NCI-H2171 (cell line): ENCODE measurements at regions not wholly inside any gene's neighbourhood (a gene's known extent, or its start where the extent isn't known, plus 50 kb on each side); places are given as distances from the start of the nearest gene placed in this dataset.

Experiments
- DNase-seq: peaks from one replicate; lab custom pipeline; 2025; lab: John Stamatoyannopoulos, UW

- no peak for DNase-seq
Observed at GRCh38 chr22:22076361-22076760, 93.8 kb upstream of the TOP3B start.

DNA sequence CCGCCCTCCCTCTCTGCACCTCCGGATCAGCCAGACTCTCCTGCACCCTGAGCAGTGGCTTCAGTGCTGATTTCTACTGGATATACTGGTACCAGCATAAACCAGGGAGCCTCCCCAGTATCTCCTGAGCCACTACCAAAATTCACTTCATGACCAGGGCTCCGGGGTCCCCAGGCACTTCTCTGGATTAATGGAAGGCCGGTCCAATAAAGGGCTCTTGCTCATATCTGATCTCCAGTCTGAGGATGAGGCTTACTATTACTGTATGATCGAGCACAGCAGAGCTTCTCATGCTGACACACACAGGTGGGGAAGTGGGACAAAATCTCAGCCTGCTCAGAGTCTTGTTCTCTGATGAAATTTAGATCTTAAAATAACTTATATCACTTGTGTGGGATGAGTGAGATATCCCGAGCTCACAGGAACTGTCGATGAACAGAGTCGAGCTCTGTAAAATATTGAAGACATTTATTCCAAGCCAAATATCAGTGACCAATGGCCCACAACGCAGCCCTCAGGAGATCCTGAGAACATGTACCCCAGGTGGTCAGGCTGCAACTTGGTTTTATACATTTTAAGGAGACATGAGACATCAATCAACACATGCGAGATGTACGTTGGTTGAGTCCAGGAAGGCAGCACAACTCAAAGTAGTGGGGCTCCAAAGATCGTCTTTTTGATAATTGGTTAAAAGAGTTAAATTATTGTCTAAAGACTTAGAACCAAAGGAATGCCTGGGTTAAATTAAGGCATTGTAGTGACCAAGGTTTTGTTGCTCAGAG lies 93.0 kb upstream of the TOP3B start:
- DNase-seq, result no peak

DNA sequence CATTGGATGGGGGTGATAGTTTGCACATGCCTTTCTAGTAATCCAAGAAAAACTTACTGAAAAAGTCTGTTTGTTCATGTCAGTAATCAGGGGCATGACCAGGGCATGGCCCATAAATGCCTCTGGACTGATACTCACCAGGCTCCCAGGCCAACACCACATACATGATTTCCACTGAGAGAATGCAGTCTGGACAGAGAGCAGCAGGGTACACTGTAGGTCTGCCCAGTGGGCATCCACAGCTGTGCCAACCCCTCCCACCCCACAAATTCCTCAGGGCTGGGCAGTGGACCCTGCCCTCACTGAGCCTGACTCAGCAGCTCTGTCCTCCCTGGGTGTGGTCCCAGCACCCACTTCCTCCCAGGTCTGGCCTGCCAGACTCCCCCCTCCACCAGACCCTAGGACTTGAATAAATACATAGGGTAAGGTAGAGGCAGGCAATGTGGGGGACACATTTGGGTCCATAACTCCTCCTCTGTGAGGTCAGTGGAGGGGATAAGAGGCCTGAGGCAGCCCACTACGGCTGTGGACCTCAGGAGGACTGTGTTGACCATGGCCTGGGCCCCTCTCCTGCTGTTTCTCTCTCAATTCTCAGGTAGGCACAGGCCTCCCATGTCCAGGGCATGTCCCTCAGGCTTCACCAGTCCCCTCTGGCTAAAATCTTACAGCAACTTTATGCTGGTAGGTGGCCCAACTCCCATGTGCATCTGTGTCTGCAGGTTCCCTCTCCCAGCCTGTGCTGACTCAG lies 92.2 kb upstream of the TOP3B start:
- DNase-seq, result no peak

- peak; percentile 28 for DNase-seq
Observed at GRCh38 chr22:22073769-22074561, 91.4 kb upstream of the TOP3B start.

DNA sequence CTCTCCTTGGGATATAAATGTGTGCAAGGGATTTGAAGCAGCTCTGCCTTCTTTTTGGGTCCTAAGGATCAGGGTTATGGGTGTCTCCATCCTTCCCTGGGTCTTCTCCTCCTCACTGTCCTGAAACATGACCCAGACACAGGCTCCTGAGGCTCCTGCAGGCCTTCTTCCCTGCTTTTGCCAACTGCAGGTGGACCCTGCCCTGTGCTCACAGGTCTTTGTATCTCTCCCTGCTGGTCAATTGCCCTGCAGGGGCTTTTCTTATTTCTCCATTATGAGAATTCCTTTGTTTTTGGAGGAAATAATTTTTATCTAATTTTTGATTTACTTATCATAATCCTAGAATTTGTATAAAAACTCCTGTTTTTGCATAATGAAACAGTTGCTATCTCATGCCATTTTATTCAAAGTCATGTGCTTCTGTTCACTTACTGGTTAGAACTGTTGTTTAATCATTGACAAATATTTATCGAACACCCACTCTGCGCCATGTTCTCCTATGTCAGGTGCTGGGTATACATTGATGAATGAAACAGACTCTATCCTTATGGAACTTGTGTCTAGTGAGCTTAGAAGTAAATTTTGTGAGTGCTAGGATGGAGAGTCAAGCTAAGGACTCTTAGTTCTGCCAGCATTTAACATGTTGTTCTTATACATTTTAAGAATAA lies 89.7 kb upstream of the TOP3B start:
- DNase-seq, result no peak

DNA sequence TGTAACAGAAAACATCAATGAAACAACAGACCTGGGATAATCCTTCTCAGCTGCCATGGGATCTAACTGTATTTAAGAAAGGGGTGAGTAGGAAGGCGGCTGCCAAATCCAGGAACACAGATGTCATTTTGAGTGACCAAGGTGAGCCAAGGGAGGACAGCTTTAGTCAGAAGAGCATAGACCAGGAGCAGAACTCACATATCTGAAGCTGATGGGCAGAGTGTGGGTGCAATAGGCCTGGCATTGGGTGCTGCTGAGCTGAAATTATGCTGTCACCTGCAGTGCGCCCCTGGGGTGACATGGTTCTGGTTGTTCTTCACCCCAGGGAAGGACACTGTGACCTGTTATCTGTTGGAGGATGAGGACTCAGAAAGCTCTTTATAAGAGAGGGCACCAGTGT lies 88.9 kb upstream of the TOP3B start:
- no peak for DNase-seq

DNA sequence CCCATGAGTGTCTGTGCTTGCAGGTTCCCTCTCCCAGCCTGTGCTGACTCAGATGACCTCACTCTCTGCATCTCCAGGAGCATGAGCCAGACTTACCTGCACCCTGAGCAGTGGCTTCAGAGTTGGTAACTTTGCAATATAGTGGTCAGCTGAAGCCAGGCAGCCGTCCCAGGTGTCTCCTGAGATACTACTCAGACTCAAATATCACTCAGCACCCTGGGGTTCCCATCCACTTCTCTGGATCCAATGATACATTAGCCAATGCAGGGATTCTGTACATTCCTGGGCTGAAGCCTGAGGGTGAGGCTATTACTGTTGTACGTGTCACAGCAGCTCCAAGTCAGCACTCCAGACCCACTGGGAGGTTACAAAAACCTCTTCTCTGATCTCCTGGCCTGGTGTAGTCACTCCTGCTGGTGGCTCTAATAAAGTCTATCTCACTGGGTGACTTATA lies 87.8 kb upstream of the TOP3B start:
- no peak for DNase-seq

DNA sequence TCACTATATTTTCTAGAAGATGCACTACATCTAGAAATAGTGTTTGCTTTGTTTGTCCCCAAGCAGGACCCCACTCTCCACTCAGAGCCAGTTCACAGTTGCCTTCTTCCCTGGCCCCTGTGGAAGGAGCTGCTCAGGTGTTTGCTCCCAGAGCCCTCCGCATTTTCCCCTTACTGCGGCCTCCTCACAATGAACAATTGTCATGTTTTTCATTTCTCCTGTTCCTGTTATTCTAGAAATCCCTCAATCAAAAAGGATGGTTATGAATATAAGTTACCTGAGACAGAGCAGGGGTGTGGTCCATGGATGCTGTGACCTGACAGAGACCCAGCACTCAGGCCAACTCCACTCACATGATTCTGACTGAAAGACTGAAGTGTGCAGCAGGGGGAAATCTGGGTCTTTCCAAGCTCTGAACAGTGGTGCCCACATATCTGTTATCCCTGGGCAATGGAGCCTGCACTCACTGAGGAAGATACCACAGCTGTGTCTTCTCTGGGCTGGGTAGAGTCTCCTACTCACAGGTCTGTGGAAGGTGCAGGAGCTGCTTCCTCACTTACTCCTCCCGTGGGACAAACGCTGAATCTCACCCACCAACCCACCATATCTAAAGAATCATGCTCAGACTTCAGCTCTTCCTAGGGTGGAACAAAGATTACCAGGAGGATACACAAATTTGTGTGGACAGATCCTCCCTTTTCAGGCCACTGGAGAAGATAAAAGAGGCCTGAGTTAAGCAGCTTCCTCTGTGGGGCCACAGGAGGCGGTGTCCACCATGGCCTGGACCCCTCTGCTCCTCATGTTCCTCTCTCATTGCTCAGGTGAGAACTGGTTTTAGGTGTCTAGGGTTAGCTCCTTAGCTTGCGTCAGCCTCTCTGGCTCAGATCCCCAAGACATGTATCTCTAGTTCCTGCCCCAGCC lies 87.1 kb upstream of the TOP3B start:
- DNase-seq, result no peak

DNA sequence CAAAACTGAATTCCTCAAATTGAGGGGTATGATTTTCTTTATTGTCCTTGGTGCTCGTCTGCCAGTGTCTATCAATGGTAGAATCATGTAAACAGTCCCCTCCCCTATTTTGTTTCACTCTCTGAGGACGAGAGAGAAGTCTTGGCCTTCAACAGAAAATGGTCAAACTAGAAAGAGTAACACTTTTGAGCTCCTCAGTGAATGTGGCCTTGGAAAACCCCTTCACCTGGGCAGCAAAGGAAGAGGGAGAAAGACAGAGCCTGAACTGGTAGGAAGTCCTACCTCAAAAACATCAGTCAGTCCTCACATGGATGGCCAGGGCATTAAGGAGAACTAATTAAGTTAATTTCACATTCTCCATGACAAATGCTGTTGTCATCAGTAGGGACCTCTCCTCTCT lies 86.1 kb upstream of the TOP3B start:
- no peak for DNase-seq

DNA sequence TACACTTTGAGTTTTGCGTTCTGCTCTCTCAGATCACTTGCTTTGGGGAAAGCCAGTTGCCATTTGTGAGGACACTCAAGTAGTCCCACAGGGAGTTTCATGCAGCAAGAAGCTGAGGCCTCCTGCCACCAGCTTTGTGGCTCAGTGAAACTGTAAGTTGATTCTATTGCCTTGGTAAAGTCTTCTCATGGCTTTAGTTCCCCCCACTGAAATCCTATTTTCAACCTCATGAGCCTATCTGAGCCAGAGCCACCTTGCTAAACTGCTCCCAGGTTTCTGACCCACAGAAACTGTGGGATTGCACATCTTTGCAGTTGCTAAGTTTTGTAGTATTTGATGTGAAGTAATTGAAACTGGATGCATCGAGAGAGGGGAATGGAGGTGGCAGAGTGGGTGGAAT lies 85.4 kb upstream of the TOP3B start:
- DNase-seq, result no peak

DNA sequence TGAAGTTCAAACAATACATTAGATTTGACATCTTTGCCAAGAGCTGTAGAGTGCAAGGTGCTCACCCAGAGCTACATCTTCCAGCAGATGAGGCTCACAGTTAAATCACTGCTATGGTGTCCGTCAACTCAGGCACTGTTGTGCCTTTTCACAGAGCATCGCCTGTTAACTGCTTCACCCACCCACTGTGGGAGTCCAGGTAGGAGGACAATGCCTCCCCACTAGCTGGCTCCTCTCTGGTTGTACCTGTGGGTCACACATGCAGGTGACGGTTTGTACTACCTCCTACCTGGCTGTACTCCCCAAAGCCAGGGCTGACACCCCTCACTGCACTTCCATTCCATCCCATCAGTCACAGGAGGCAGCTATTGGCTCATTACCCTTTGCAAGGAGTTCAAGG lies 84.6 kb upstream of the TOP3B start:
- no peak for DNase-seq

- no peak for DNase-seq
Observed at GRCh38 chr22:22064580-22064979, 82.0 kb upstream of the TOP3B start.

GRCh38 chr22:22062306-22062793 lies 79.8 kb upstream of the TOP3B start:
- no peak for DNase-seq

DNA sequence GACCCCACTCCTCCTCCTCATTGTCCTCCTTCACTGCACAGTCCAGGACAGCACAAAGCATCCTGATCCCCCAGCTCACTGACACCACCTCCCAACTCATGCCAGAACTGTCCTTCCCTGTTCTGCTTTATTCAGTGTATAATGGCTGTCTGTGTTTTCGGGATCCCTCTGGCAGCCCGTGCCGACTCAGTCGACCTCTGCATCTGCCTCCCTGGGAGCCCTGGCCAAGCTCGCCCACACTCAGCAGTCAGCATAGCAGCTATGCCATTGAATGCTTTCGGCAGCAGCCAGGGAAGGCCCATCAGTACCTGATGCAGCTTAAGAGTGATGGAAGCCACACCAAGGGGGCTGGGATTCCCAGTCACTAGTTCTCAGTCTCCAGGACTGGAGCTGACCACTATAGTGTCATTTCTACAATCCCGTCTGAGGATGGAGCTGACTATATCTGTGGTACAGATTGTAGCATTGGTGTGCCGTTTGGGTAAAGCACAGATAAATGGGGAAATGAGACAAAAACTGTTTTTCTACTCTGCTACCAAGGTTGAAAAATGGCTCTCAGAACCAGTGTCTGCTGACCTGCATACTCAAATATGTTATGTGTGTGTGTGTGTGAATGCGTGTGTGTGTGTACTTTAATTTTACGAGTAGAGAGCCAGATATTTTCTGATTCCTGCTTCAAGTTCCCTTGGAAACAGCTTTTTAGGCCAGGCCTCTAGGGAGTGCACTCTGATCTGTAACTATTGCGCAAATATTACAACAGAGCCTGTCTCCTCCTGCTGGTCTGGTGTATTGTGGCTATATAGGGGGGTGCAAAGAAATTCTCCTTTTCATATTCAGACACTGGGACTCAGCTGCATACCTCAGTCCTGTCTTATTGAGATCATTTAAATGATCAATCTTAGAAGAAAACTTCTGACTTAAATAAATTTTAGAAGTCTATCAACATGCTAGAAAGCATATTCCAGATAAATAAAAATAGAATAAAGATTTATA lies 78.8 kb upstream of the TOP3B start:
- DNase-seq, result peak; percentile 72

DNA sequence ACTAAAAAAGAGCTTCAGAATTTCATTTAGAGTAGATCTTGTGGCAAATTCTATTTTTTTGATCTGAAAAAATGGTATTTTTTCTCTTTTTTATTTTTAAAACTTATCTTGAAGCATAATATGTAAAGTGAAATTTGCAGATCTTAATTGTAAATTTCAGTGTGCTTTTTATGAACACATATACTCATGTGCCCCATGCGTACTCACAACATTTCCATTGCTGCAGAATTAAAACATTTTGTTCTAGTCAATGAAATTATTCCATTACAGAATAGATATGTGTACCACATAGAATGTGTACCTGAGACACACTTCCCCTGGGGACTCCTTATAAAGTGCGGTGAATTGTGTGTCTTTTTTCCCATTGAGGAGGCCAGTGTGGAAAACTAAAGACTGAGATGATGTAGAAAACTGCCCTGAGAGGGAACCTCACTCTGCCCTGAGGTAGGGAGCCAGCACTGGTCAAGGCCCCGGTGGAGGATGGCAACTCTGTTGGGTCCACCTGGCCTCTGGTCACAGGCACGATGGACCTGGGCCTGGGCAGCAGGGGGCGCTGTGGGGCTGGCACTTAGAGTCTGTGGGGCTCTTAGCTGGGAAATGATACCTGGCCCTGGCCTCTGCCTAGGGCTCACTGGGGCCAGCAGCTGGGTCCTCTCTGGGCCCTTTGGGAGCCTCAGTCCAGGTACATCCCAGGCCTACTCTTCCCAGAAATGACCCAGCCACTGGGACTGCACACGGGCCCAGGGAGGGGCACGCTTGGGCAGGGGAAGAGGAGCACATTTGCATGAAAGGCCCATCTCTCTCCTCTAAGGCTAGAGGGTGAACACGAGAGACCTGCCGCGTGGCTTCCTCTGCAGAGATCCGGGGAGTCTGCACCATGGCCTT lies 77.9 kb upstream of the TOP3B start:
- DNase-seq, result no peak

DNA sequence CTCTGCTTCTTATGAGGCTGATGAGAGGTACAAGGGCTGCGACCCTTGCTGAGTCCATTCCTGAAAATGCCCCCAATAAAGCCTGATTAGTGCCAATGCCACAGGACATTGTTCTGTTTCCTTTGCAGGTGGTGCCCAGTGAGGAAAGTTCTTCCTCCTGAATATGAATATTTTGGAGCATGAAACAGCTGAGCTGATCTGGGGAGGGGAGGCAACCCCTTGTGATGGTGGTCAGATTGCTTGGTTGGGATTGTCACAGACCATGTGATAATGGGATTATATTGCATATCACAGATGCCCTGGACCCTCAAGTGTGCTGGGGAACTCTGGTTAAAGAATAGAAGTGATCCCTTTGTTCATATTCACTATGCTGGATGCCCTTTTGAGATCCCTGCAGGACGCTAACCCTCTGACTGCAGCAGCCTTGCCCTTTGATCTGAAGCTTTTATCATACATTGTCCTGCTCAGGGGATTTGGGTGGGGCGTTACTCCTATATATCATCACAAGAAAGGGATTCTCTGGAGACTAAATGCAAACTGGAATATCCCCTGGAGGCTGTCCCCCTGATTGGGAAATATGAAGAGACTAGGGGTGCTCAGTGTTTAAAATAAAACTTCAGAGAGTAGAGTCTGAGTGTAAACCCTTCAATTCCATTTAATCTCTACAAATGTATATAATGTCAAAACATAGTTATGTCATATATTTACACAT lies 76.9 kb upstream of the TOP3B start:
- no peak for DNase-seq

DNA sequence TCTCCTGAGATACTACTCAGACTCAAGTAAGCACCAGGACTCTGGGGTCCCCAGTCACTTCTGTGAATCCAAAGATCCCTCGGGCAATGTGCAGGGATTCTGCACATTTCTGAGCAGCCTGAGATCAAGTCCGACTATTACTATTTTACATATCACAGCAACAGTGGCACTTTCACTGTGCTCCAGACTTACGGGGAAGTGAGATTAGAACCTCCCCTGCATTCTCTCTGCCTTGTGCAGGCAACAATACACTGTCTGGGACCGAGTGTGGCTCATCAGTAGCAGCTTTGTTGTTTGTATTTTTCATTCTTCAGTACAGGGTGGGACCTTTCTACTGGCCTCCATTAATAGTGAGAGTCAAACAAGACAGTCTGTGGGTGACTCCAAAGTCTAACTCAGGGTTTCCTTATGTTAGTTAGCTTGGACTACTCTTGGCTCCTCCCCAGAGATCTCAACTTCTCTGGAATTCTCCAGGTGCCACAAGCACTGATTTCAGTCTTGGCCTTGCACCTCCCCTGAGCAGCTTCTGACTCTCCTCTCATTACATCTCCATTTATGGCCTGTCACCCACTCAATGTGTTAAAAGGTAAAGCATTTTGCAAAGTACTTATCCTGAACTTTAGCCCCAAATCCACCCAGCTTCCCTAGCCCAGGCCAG lies 76.2 kb upstream of the TOP3B start:
- no peak for DNase-seq
